Skeletal muscle tissue (tissue), 3 donors: ENCODE measurements at regions not wholly inside any gene's neighbourhood (a gene's known extent, or its start where the extent isn't known, plus 50 kb on each side); places are given as distances from the start of the nearest gene placed in this dataset.
"Not testable (repeated sequence)": the region's sequence is repeated elsewhere in the genome, so short reads cannot be mapped to it uniquely, and the experiment has no call there.

ENCODE experiments used
- H3K27ac ChIP-seq: one replicate; pipeline ENCODE4 v1.7.0; 2013; ENCODE audit warnings: mild to moderate bottlenecking, low read depth, low read length, inconsistent platforms
- H3K27me3 ChIP-seq, 3 donors: one replicate each; pipeline ENCODE4 v1.7.0; 2013; ENCODE audit warnings: low read length in 3 of 3; ENCODE audit not compliant: control insufficient read depth in 3 of 3, insufficient read depth in 3 of 3
- H3K36me3 ChIP-seq, 3 donors: one replicate each; pipeline ENCODE4 v1.7.0; 2013; ENCODE audit warnings: low read length in 3 of 3; ENCODE audit not compliant: control insufficient read depth in 3 of 3, insufficient read depth in 3 of 3
- H3K4me1 ChIP-seq, 3 donors: one replicate each; pipeline ENCODE4 v1.7.0; 2013; ENCODE audit warnings: low read length in 3 of 3, mild to moderate bottlenecking in 3 of 3; ENCODE audit not compliant: control insufficient read depth in 3 of 3, insufficient read depth in 3 of 3
- H3K4me3 ChIP-seq, 3 donors: one replicate each; pipeline ENCODE4 v1.7.0; 2013; ENCODE audit warnings: low read length in 3 of 3
- H3K9ac ChIP-seq, 3 donors: one replicate each; pipeline ENCODE4 v1.7.0; 2013; ENCODE audit warnings: low read length in 3 of 3, mild to moderate bottlenecking in 3 of 3, moderate library complexity in 2 of 3, low read depth in 1 of 3
- H3K9me3 ChIP-seq, 3 donors: one replicate each; pipeline ENCODE4 v1.7.0; 2013; ENCODE audit warnings: low read length in 3 of 3; ENCODE audit not compliant: control insufficient read depth in 3 of 3
- donor health status: Osteomylitis.

- H3K9ac ChIP-seq, H3K4me1 ChIP-seq, H3K9me3 ChIP-seq, H3K27me3 ChIP-seq, H3K4me3 ChIP-seq, H3K27ac ChIP-seq, H3K36me3 ChIP-seq: not testable (repeated sequence)
Measured at GRCh38 chr4:158089897-158090296, 82.9 kb downstream of the GASK1B start.

GRCh38 chr4:158080354-158080753 is 92.5 kb downstream of the GASK1B start:
- Histone ChIP-seq H3K36me3 (no peaks in the 10 kb centered on the region), H3K27me3 (no peaks in the 10 kb centered on the region), H3K9ac (no peak overlapping the region), H3K27ac (no peak overlapping the region), H3K4me3 (no peak overlapping the region), H3K9me3 (no peaks in the 10 kb centered on the region), H3K4me1 (no peaks in the 10 kb centered on the region)

- no peaks in the 10 kb centered on the region for H3K4me1 ChIP-seq
- no peak overlapping the region for H3K4me3 ChIP-seq
- H3K27ac ChIP-seq: no peak overlapping the region
- no peaks in the 10 kb centered on the region for H3K36me3 ChIP-seq
- H3K9me3 ChIP-seq: no peaks in the 10 kb centered on the region
- H3K27me3 ChIP-seq: no peaks in the 10 kb centered on the region
- H3K9ac ChIP-seq: no peak overlapping the region
Measured at GRCh38 chr4:158079661-158080060, 93.2 kb downstream of the GASK1B start.

- Histone ChIP-seq H3K4me3 (no peak overlapping the region), H3K9me3 (no peaks in the 10 kb centered on the region), H3K9ac (no peak overlapping the region), H3K36me3 (no peaks in the 10 kb centered on the region), H3K27me3 (no peaks in the 10 kb centered on the region), H3K4me1 (no peaks in the 10 kb centered on the region), H3K27ac (no peak overlapping the region)
Measured at GRCh38 chr4:158077835-158078234, 95.0 kb downstream of the GASK1B start.

- H3K9ac ChIP-seq: no peak overlapping the region
- H3K4me3 ChIP-seq: no peak overlapping the region
- H3K4me1 ChIP-seq: no peaks in the 10 kb centered on the region
- H3K9me3 ChIP-seq: no peaks in the 10 kb centered on the region
- no peak overlapping the region for H3K27ac ChIP-seq
- H3K36me3 ChIP-seq: no peaks in the 10 kb centered on the region
- no peaks in the 10 kb centered on the region for H3K27me3 ChIP-seq
Measured at GRCh38 chr4:158074851-158075250, 98.0 kb downstream of the GASK1B start.

- Histone ChIP-seq H3K4me3 (no peak overlapping the region), H3K27ac (no peak overlapping the region), H3K9me3 (no peaks in the 10 kb centered on the region), H3K4me1 (no peaks in the 10 kb centered on the region), H3K36me3 (no peaks in the 10 kb centered on the region), H3K9ac (no peak overlapping the region), H3K27me3 (no peaks in the 10 kb centered on the region)
Measured at GRCh38 chr4:158071931-158072330, 100.9 kb downstream of the GASK1B start.

GRCh38 chr4:158068068-158068467 is 104.8 kb downstream of the GASK1B start:
- Histone ChIP-seq H3K4me1 (no peaks in the 10 kb centered on the region), H3K9me3 (no peaks in the 10 kb centered on the region), H3K27ac (no peak overlapping the region), H3K4me3 (no peak overlapping the region), H3K9ac (no peak overlapping the region), H3K36me3 (no peaks in the 10 kb centered on the region), H3K27me3 (no peaks in the 10 kb centered on the region)

GRCh38 chr4:158067646-158068045 is 105.2 kb downstream of the GASK1B start:
- Histone ChIP-seq H3K27ac (no peak overlapping the region), H3K4me1 (no peaks in the 10 kb centered on the region), H3K4me3 (no peak overlapping the region), H3K9me3 (no peaks in the 10 kb centered on the region), H3K36me3 (no peaks in the 10 kb centered on the region), H3K27me3 (no peaks in the 10 kb centered on the region), H3K9ac (no peak overlapping the region)

GRCh38 chr4:158065603-158066002 is 107.2 kb downstream of the GASK1B start:
- Histone ChIP-seq H3K27me3 (no peaks in the 10 kb centered on the region), H3K4me1 (no peaks in the 10 kb centered on the region), H3K9ac (no peak overlapping the region), H3K27ac (no peak overlapping the region), H3K36me3 (no peaks in the 10 kb centered on the region), H3K9me3 (no peaks in the 10 kb centered on the region), H3K4me3 (no peak overlapping the region)

GRCh38 chr4:158065176-158065575 is 107.6 kb downstream of the GASK1B start:
- Histone ChIP-seq H3K4me3 (no peak overlapping the region), H3K27ac (no peak overlapping the region)

GRCh38 chr4:158056689-158057245 is 116.1 kb downstream of the GASK1B start:
- no peak overlapping the region for H3K27ac ChIP-seq
- no peaks in the 10 kb centered on the region for H3K9me3 ChIP-seq
- no peak overlapping the region for H3K4me3 ChIP-seq
- H3K4me1 ChIP-seq: no peaks in the 10 kb centered on the region
- H3K27me3 ChIP-seq: no peaks in the 10 kb centered on the region
- H3K9ac ChIP-seq: no peak overlapping the region
- no peaks in the 10 kb centered on the region for H3K36me3 ChIP-seq

More at GRCh38 chr4:158065176-158065575, 107.6 kb downstream of the GASK1B start:
- Histone ChIP-seq H3K27me3 (no peaks in the 10 kb centered on the region), H3K9ac (no peak overlapping the region), H3K36me3 (no peaks in the 10 kb centered on the region), H3K4me1 (no peaks in the 10 kb centered on the region), H3K9me3 (no peaks in the 10 kb centered on the region)
